ENCODE measurements at regions not wholly inside any gene's neighbourhood (a gene's known extent, or its start where the extent isn't known, plus 50 kb on each side); places are given as distances from the start of the nearest gene placed in this dataset.

DNA sequence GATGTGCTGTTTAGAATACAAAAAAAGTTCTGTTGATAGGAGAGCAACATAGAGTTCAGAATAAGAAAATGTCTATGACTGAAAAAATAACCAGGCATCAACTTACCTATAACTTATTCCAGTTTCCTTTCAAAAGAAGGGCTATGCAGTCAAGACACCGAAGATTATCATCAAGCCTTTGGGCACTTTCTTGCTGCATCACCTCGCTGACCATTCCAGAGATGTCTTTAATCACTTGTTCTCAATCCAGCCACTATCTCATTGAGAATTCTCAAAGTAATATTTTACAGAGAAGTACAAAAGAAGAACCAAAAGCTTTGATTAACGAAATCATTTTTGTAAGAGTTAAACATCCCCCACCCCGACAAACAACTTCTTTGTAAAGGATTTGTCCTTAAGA is 198.3 kb upstream of the P2RY1 start:
- TF ChIP-seq, protein P1, sequence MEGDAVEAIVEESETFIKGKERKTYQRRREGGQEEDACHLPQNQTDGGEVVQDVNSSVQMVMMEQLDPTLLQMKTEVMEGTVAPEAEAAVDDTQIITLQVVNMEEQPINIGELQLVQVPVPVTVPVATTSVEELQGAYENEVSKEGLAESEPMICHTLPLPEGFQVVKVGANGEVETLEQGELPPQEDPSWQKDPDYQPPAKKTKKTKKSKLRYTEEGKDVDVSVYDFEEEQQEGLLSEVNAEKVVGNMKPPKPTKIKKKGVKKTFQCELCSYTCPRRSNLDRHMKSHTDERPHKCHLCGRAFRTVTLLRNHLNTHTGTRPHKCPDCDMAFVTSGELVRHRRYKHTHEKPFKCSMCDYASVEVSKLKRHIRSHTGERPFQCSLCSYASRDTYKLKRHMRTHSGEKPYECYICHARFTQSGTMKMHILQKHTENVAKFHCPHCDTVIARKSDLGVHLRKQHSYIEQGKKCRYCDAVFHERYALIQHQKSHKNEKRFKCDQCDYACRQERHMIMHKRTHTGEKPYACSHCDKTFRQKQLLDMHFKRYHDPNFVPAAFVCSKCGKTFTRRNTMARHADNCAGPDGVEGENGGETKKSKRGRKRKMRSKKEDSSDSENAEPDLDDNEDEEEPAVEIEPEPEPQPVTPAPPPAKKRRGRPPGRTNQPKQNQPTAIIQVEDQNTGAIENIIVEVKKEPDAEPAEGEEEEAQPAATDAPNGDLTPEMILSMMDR (conservative IDR thresholded peaks at IDR 0.05; ENCODE audit: low read depth in 2 of 2) = no peak
- TF ChIP-seq EZH2phosphoT487 (IDR thresholded peaks at IDR 0.05; ENCODE audit: unreplicated experiment) = no peak
